ENCODE measurements at regions not wholly inside any gene's neighbourhood (a gene's known extent, or its start where the extent isn't known, plus 50 kb on each side); places are given as distances from the start of the nearest gene placed in this dataset.

DNA sequence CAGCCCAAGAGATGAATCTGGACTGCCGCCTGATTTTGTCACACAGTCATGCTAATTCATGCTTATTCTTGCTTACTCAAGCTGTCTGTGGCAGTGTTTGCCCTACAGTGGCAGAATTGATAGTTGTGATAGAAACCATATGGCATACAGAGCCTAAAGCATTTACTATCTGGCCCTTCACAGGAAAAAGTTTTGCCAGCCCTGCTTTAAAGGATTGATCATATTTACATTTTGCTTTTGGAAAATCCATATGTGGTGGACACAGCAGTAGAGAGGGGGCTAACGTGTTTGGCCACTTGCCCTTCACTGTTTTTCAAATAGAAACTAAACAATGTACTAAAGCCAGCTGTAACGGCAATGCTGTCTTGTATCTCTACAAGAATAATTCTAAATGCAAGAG is 974.0 kb upstream of the GHITM start:
- DNase-seq (ENCODE audit: low read depth), result no peak

DNA sequence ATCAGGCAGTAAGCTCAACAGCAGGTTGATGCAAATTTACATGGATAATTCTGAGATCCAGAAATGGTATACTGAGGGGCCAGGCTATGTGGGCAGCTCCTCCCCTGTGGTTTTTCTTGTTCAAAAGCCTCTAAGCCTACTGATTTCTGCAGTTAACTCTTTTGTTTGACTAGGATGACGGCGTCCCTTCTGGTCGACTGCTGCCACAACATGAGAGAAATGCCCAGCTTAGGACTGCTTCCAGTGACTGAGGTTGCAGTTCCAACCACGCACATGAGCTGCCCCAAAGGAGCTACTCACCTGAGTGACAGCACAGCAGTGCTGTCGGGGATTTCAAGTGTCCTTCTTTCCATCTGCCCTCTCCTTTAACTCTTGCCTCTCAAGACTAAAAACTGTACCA is 973.0 kb upstream of the GHITM start:
- DNase-seq (ENCODE audit: low read depth), result no peak

DNA sequence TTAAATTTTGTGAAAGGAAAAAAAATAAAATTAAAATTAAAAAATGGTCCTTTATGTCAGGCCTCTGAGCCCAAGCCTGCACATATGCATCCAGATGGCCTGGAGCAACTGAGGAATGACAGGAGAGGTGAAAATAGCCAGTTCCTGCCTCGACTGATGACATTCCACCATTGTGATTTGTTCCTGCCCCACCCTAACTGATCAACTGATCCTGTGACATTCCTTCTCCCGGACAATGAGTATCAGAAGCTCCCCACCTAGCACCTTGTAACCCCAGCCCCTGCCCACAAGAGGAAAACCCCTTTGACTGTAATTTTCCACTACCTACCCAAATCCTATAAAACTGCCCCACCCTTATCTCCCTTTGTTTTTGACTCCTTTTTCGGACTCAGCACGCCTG is 972.2 kb upstream of the GHITM start:
- no peak for DNase-seq (ENCODE audit: low read depth)

DNA sequence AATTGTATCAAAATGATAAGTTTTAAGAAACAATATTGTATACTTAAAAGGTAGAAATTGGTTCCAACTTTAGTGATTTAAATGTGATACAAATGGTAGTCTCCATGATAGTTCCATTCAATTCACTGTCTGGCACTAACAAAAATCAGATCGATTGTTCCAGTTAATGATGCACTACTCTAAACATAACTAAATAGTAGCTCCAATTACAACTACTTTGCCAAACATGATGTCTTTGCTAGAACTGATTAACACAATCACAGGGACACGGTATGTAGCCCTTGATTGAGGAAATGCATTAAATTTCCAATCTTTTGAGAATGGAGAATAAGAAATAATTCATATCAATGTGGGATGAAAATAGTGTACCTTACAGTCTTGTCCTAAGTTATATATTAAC is 962.4 kb upstream of the GHITM start:
- no peak for DNase-seq (ENCODE audit: low read depth)

DNA sequence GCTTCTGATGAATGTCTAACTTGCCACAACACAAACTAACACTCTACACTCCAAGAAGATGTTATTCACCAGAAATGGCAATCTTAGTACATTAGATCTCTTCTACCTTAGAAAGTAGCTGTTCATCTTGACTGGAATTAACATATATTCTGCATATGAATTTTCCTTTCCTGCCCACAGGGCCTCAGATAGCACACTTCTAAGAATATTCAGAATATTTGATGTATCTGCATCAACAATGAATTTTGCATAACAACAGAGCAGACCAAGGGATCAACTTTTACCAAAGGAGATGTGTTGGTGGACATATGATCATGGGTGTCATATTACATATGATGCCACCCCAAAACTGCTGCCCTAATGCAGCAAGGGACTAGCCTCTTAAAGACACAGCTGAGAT is 960.8 kb upstream of the GHITM start:
- DNase-seq (ENCODE audit: low read depth), result no peak

DNA sequence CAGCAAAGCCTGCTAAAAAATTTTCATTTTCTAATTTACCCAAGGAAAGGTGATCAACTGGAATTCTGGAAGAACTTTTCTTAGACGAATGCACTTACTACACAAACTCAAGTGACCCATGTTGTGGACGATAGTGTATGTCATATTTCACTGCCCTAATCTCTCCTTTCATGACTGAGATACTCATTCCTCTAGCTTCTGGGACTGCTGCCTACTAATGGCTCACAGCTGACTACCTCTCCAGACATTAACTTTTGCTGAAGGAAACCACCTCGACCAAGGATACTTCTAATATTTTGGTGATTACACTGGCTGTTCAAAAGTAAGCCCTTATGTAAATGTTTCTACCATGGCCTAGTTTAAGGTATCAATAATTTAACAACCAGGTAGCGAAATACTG is 959.9 kb upstream of the GHITM start:
- DNase-seq (ENCODE audit: low read depth), result no peak

DNA sequence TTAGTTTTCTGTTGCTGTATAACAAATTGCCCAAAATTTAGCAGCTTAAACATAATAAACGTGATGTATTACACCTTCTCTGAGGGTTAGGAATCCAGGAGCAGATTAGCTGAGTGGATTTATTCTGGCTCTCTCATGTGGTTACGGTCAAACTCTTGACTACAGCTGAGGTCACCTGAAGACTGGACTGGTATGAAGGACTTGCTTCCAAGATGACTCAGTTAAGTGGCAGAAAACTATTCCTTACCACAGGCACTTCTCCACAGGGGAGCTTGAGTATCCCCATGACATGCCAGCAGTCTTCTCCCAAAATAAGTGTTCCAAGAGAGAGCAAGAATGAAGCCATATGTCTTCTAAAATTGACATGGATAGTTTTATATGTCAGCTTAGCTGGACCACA is 957.2 kb upstream of the GHITM start:
- DNase-seq (ENCODE audit: low read depth), result no peak

DNA sequence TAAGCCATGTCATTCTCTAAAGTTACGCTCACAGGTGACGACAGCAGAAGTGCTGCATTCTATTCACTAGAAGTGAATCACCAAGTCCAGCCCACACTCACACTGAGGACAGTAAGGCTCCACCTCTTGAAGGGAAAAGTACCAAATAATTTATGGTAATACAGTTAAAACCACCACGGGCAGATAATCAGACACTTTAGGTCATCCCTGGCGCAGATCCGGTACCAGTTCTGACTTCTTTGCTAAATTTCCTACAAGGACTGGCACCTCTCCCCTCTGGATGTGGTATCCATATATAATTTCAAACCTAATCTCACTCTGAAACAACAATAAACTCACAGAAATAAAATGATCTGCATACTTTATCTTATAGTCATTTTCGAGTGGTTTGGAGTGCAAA is 954.7 kb upstream of the GHITM start:
- DNase-seq (ENCODE audit: low read depth), result no peak

DNA sequence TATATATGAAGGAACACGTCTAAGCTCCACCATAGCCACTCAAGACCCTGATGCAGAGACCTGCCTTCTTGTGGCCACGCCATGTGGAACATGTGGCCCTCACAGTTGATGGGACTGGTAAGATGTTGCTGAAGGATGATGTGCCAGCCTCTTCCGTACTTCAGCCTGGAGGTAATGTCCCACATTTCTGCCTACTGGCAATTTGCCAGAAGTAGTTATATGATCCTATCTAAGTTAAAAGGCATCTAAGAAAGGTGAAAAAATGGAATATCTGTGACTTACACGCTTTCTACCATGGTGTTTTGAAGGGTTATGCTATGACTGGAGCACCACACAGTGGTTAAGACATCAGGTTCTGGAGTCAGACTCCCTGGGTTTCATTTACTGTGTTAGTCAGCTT is 948.7 kb upstream of the GHITM start:
- no peak for DNase-seq (ENCODE audit: low read depth)

DNA sequence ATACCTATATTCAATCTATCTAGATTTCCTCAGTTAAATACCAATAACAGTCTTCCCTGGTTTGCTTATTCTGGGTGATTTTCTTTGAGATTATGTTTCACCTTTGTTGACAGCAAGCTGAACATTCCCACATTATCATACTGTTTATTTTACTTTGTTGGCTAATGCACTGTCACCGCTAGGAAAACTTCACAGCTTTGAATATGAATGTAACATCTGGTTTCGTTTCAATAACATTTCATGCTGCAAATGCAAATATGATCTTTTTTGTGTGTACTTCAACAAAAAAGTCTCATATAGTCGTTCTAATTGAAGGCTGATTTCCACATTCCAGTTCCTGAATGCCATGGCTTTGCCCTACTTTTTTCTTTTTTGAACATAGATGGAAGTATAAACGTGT is 946.3 kb upstream of the GHITM start:
- no peak for DNase-seq (ENCODE audit: low read depth)

DNA sequence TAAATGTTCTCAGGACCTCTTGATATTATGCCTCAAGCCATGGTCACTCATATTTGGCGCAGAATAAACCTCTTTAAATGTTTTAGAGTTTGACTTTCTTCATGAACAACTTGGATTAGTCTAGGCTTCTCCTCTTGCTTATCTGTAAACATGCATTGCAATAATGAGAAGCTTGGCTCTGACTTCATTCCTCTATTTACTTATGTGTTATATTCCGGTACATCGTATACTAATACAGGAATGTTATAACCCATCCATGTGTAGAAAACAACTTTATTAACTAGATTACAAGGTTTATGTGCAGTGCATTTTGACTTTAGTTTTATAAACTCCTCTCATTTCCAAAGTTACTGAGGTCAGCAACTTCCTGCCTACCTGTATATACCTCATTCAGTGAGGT is 944.3 kb upstream of the GHITM start:
- no peak for DNase-seq (ENCODE audit: low read depth)

DNA sequence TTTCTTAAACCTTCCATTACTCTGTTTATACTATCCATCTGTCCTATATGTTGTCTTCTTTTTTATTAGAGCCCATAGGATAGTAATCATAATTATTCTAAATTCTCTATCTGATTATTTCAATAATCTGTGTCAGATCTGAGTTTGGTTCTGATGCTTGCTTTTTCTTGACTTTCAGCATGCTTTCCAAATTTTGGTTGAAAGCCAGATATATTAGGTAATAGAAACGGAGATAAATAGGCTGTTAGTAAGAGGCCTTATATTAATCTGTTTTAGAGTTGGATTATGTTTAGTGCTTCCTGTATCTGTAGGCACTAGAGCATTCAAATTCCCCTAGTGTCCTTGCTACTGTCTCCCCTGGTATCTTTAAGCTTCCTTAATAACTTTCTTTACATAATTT is 939.9 kb upstream of the GHITM start:
- no peak for DNase-seq (ENCODE audit: low read depth)

DNA sequence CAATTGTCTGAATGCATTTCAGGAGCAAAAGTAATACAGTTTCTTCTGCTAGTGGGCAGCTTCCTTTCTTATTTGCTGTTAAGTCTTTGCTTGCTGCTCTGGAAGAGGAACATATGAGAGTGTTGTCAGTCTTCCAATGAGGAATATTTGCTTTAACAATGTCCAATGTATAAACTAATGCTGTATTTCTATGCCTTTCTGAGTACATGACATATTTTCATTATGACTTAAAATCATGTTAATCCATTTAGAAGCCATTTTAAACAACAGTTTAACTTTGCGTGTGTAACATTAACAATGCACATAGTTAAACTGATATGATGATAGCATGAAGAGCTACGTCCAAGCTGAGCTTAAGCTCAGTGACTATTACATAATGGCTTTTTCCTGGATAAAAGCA is 933.4 kb upstream of the GHITM start:
- DNase-seq (ENCODE audit: low read depth), result no peak

DNA sequence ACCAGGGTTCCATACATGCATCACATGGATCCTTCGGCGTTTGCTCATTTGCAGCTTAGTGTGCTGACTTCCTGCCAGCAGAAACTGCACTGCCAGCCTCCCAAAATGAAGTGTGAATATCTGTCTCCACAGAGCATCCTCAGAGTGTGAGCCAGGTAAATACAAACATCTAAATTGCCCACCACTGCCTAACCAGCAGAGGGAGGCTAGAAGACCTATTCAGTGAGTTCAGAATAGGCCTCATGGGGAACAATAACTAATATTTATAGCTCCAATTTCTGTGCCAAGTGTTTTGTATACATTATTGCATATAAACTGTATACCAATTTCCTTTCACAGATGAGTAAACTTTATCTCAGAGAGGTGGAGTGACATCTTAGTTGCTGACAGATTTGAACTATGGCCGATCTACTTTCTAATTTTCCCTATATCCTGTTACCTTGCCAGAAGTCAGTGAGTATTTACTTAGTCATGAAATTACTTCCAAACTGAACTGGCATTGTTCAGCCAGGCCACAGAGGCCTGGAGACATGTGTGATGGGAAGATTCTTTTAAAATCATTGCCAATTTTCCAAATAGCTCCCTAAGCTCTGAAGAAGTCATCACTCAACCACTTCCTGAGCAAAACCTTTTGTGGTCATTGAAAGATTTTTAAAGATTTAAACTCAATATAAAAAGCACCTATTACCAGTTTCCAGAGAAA is 926.5 kb upstream of the GHITM start:
- peak; percentile 68 for DNase-seq (ENCODE audit: low read depth)

DNA sequence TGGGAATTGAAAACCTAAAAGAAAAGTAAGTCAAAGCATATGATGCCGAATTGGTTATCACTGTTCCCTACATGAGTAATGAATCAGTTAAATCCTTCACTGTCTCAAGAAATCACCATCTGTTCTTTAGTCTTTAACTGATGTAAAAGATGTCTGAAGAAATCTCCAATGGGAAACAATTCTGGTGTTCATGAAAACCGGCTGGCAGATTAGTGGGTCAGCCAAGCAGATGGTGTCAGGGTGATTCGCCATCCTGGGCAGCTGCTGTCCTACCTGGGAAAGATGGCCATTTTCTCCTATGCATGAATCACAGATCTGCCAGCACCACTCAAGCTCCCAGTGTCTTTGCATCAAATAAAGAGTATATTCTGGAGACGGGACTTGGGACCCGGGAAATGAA is 925.2 kb upstream of the GHITM start:
- DNase-seq (ENCODE audit: low read depth), result no peak

DNA sequence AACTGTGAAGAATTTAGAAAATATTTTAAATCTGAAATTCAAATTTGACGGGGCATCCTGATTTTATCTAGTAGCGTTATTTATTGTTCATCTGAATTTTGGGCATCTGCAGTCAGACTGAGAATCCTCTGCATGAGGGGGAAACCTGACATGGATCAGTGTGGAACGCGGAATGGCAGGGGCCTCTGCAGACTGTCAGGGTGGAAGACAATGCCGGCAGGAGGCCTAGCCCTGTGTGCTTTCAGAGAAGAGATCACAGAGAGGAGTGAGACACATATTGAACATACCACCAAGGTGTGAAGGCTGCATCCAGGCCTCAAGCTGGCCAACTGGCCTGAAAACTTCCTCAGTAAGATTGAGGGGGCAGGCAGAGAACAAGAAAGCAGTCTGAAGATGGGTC is 921.1 kb upstream of the GHITM start:
- DNase-seq (ENCODE audit: low read depth), result no peak

DNA sequence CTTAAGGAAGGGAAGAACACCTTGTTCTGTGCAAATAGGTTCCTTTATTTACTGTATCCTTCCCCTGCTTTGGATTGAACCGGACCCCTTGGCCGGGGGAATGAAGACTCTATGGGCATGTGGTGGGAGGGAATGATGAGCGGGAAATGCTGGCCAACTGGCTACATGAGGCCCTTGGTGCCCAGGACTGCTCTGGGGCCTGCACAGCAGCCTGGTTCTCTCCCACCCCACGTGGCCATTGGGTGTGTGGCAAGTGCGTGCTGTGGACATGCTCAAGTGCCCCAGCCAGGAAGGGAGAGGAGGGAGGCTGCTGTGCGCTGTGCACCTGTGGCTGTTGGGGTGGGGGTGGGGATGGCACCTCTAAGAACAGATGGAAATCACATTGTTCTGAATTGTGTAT is 917.0 kb upstream of the GHITM start:
- no peak for DNase-seq (ENCODE audit: low read depth)

DNA sequence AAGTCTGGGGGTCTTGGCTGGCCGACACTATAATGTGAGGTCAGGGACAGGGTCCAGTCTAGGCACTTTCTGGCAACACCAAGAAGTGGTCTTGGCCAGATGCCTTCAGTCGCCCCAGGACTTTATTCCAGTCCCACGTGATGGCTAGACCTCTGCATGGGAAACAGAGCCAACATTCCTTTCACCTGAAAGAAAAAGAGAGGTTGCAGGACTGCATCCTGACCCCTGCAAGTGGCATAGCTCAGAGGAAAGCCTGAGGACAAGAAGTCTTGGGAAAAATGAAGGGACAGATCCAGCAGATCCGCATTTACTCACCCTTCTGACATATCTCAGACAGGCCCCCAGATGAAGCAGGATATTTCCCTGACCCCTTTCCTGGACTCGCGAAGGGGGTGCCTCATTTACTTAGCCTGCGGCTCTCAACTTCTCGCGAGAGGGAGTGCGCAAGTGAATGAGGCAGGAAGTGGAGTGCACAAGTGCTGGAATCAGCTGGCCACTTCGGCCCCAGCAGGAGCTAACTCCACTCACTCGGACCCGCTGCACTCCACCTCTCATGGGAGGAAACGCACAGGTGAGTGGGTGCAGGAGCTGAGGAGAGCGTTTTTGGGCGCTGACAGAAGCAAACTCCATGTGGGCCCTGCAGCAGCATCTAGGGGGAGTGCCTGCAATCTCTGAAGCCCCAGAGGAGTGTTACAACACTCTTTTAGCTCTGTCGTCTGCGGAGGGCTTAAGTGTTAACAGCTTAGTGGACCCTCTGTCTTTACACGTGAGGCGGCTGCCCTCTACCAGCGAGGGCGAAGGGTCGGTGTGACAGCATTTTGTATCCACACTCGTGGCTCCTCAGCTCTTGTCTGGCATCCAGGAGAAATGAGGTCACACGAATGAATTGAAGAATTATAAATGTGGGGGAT is 916.2 kb upstream of the GHITM start:
- DNase-seq (ENCODE audit: low read depth), result no peak

DNA sequence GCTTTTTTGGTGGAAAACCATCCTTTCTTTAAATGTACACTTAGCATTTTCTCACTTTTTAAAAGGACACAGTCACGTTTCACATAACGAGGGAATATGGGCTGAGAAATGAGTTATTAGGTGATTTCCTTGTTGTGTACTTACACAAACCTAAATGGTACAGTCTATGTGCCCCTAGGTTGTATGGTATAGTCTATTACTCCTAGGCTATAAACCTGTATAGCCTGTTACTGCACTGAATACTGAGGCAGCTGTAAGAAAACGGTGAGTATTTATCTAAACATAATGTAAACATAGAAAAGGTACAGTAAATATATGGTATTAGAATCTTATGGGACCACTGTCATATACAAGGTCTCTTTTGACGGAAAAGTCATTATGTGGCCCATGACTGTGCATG is 913.5 kb upstream of the GHITM start:
- no peak for DNase-seq (ENCODE audit: low read depth)

DNA sequence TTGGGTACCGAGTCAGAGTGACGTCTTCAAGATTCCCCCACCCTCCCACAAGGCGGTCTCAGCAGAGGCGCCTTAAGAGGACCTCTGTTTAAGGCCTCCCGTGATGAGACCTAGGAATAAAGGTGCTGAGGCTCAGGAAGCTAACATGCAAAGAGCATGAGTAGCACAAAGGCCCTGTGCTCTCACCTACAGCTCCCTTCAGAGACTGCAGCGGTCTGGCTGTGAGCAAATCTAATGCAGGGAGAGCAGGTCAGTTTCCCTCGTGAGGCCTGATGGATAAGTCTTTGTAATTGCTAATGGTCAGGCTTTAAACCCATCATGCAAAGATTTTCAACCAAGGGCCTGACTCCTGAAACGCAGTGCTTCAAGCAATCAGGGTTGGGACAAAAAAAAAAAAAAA is 909.3 kb upstream of the GHITM start:
- no peak for DNase-seq (ENCODE audit: low read depth)

DNA sequence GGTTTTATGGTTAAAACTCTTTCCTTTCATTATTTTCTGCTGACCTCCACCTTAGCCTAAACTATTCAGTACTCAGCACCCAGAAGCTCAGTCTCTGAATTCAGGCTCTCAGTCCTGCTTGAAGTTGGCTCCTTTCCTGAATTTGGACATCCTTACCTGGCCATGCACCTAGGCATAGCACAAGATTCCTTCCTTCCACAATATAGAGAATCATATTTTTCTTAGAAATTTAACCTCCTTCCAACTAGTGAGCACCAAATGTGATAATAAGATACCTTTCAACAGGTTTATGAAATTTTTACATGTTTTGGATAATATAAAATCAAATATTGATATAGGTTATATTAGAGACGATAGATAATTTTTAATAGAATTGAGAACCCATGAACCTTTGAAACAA is 905.6 kb upstream of the GHITM start:
- DNase-seq (ENCODE audit: low read depth), result no peak

DNA sequence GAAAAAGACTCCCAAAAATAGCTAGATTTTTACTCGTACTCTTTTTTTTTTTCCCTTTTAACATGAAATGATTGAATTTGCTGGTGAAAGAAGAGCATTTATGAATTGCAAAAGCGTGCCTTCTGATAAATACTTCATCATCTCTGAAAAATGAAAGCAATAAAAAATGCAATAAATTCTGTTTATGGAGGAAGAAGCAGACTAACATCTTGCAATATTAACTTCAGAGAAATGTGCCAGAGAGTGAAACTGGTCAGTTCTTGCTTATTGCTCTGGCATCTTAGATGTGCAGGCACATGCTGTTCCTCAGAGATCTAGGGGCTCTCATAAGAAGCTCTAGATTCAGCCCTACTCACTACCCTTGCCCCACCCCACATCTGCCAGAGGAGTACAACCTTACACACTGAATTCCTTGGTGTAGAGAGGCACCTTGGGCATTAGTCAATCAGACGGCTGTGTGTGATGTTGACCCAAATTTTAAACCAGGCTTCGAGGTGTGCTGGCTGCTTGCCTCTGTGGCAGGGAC is 891.1 kb upstream of the GHITM start:
- DNase-seq (ENCODE audit: low read depth), result no peak

DNA sequence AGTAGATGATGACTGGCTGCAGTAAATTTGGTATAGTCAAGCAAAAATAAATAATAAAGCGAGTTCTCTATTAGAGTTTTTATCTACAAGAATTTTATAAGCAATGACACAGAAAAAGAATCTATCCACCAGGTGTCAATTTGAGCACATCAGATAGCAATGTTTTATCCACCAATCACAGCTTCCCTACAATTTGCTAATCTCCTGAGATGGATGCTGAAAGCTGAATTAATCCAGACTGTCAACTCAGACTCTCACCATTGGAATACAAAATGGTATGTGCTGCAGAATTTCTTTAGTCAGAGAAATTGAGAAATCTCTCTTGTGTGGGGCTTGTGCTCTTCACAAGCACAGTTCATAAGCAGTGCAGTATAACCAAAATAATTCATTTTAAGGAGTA is 888.9 kb upstream of the GHITM start:
- DNase-seq (ENCODE audit: low read depth), result no peak

DNA sequence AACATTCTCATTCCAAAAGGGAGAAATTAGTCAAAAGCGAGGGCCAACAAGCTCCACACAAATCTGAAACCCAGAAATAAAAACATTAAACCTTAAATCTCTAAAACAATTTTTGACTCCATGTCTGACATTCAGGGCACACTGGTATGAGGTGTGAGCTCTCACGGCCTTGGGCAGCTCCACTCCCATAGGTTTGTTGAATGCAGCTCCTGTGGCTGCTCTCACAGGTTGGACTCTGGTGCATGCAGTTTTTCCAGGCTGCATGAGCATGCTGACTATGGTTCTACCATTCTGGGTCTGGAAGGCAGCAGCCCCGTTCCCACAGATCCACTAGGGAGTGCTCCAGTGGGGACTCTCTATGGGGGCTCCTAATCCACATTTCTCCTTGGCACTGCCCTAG is 887.1 kb upstream of the GHITM start:
- no peak for DNase-seq (ENCODE audit: low read depth)
